GM12875 (cell line): ENCODE measurements at regions not wholly inside any gene's neighbourhood (a gene's known extent, or its start where the extent isn't known, plus 50 kb on each side); places are given as distances from the start of the nearest gene placed in this dataset.

ENCODE experiments used
- H3K4me3 ChIP-seq: one replicate; pipeline ENCODE4 v1.5.1; 2011; ENCODE audit warnings: low read depth, low read length, control low read depth
- CTCF ChIP-seq: IDR thresholded peaks from 2 replicates; pipeline ENCODE4 v1.5.1; 2011; ENCODE audit warnings: low read depth, mild to moderate bottlenecking, control low read depth, inconsistent platforms, low read length, moderate library complexity, borderline replicate concordance; ENCODE audit not compliant: insufficient read depth

DNA sequence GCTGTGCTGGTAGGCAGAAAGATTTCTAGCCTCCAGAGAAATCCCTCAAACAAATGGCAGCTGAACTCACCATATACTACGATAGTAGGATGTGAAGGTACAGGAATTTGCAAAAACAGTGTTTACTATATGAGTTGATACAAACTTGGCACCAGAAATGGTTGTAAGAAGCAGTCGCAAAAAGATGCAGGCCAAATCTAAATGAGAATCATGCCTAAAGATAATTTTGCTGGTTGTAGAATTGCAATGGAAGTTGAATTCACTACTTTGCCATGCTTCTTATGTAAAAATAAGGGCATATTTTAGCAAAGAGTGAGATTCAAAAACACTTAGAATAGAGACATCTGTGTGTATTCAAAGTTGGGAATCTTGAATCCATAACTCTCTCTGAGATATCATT lies 924.7 kb downstream of the SUCLG1 start:
- no peak for TF ChIP-seq CTCF
- no peak overlapping the region for H3K4me3 ChIP-seq

DNA sequence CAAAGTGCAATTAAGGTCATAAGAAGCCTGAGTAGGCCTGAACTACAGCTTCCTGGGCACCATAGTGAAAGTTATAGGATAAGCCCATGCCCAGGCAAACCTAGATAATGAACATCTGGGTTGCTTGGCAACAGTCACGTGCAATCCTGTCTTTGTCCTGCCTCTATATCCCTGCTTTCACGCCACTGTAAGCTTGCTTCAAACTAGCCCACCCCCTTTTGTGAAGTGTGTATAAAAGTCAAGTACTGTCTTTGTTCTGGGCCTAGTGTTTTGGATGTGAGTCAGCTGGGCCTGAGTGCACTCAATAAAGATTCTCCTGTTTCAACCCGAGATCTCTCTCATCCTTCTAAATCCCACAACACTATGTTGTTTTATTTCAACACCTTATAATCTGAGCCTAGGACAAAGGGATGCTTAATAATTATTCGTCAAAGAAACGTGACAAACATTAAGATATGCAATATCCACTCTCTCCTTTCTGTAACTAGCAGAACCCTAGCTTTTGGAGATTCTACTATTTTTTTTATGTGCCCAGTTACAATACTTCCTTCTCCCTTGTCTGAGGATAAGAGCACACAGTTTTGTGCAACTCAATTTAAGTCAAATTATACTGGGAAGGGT lies 927.8 kb downstream of the SUCLG1 start:
- H3K4me3 ChIP-seq: no peak overlapping the region
- no peak for TF ChIP-seq CTCF

- TF ChIP-seq CTCF: no peak
- no peak overlapping the region for H3K4me3 ChIP-seq
Observed at GRCh38 chr2:83528767-83529166, 930.3 kb downstream of the SUCLG1 start.

- no peak overlapping the region for H3K4me3 ChIP-seq
- no peak for TF ChIP-seq CTCF
Observed at GRCh38 chr2:83522891-83523493, 936.1 kb downstream of the SUCLG1 start.

- no peak overlapping the region for H3K4me3 ChIP-seq
- TF ChIP-seq CTCF: no peak
Observed at GRCh38 chr2:83517727-83518368, 941.2 kb downstream of the SUCLG1 start.

- no peak overlapping the region for H3K4me3 ChIP-seq
- no peak for TF ChIP-seq CTCF
Observed at GRCh38 chr2:83516503-83516902, 942.6 kb downstream of the SUCLG1 start.

DNA sequence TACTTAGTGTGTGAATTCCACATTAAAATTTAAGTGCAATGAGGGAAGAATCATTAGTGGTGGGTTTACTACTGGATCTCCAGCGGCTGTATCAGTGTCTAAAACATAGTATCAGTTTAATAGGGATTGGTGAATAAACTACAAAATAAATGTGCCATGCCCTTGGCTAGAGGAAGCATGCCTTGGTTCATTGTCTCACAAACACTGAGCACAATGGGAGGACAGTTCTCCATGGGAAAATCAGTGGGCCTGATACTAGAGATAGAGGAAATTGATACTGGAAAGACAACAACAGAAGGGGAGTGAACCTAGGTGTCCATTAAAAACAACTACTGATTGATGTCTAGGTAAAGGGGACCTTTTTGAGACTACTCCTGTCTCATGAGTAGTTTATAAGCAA lies 971.6 kb downstream of the SUCLG1 start:
- TF ChIP-seq CTCF: no peak

More for the DNA sequence above, 971.6 kb downstream of the SUCLG1 start:
- no peak overlapping the region for H3K4me3 ChIP-seq
